NCI-H82 treated with DMSO at 0.1 percent for 48 hours (cell line): ENCODE measurements at regions not wholly inside any gene's neighbourhood (a gene's known extent, or its start where the extent isn't known, plus 50 kb on each side); places are given as distances from the start of the nearest gene placed in this dataset.
A peak's percentile ranks its signal among the peaks of the same experiment; 100 is the strongest.

Experiments
- DNase-seq: peaks from one replicate; lab custom pipeline; 2025; ENCODE audit not compliant: unreplicated experiment; lab: John Stamatoyannopoulos, UW

- no peak for DNase-seq
Observed at GRCh38 chr1:222910699-222911098, 95.9 kb downstream of the DISP1 start.

DNA sequence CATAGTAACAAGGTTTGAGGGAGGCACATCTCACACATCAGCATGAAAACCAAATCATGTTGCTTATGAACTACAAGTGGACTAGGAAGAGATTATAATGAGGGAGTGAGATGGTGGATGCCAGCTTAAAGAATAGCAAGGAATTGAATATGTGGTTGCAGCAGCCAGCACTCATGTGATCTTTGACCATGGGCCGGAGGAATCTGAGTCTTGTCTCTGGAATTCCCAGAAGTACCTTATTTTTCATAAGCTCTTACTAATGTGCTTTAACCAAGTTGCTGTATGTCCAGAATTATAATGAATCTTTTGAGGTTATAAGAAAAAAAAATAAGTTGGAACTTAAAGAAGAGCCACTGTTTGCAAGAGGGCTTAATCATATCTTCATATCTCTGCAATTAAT lies 97.0 kb downstream of the DISP1 start:
- no peak for DNase-seq

- no peak for DNase-seq
Observed at GRCh38 chr1:222912730-222913129, 97.9 kb downstream of the DISP1 start.

DNA sequence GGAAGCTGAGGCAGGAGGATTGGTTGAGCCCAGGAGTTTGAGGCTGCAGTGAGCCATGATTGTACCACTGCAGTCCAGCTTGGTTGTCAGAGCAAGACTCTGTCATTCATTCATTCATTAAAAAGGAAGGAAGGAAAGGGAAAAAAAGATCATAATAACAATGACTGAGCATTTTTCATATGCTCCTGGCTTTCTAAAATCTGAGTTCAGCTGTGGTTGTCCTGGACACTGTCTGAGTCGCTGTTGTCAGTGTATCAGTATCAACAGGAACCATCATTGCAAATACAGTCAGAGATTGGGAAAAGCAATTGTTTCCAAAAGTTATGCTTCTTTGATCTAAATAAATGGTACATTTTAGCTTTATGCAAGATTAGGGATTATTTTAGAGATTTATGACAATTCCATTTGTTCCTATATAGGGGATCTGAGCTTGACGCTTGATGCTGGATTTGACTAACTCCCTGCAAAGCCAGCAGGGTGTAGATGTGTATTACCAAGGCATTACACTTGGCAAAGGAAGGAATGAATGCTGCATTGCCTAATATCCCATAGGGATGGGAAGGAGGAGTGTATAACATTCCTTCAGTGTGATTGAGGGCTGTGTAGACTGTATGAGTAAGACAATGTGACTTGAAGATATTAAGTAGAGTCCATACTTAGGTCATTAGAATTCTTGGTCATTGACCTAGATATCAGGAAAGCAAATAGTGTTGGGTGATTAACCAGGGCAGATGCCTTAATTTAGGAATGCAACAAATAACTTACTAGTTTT lies 100.2 kb downstream of the DISP1 start:
- no peak for DNase-seq

DNA sequence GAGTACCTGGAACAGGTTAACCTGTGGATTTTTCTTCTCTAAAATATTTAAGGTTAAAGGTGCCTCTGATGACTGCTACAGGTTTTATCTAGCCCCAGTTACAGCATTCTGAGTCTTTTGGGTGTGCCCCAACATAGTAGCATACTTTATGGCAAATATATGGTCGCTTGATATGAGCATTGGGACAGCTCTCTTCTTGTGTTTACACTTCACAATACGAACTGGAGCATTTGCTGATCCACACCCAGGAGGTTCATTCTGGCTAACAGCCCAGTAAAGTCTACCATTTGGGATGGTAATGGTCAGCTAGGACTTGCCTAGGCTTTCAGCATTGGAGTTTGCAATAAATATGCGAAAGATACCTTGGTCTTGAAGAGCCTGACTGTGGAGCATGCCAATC lies 101.3 kb downstream of the DISP1 start:
- DNase-seq: no peak

DNA sequence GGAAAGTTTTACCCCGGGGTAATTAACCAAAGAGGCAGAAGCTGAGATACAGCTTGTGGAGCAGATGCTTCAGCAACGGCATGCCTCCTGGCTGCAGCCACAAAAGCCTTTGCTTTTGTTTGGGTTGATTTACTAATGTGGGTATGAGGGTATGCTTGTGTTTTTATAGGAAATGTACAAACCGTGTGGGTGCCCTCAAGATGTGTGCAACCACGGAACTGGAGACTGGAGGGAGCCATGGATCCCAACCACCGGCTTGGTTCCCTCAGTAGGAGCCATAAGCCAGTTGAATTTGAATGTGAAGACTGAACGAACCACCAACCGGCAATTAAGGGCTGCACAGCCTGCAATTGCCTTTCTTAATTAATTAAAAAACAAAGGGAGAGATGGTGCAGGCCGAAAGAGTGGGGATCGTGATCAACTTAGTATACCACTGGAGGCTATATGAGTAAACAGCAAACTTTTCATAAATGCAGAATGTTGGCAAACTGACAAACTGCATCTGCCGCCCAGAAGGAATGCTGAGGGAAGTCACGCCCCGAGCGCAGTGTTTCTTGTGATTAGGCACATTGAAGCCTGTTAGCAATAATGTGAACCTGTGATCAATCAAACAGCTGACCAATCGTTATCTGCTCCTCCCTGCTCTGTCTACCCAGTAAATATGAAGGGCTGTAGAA lies 104.1 kb downstream of the DISP1 start:
- DNase-seq: no peak

- DNase-seq: no peak
Observed at GRCh38 chr1:222919478-222919865, 104.6 kb downstream of the DISP1 start.

- DNase-seq: no peak
Observed at GRCh38 chr1:222920169-222920568, 105.3 kb downstream of the DISP1 start.

GRCh38 chr1:222921945-222922344 lies 107.1 kb downstream of the DISP1 start:
- no peak for DNase-seq

- no peak for DNase-seq
Observed at GRCh38 chr1:222923506-222923905, 108.7 kb downstream of the DISP1 start.

GRCh38 chr1:222924136-222924706 lies 109.4 kb downstream of the DISP1 start:
- DNase-seq: no peak

- DNase-seq: no peak
Observed at GRCh38 chr1:222926566-222926965, 111.7 kb downstream of the DISP1 start.

DNA sequence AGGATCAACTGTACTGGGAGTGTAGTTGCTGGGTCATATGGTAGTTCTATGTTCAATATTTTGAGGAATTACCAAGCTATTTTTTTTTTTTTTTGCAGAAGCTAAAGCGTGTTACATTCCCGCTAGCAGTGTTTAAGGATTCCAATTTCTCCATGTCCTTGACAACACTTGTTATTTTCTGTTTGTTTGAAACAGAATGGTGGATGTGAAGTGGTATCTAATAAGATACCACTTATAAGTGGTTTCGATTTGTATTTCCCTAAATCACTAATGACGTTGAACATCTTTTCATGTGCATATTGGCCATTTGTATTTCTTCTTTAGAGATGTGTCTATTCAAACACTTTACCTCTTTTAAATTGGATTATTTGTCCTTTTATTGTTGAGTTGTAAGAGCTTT lies 112.2 kb downstream of the DISP1 start:
- DNase-seq: no peak

DNA sequence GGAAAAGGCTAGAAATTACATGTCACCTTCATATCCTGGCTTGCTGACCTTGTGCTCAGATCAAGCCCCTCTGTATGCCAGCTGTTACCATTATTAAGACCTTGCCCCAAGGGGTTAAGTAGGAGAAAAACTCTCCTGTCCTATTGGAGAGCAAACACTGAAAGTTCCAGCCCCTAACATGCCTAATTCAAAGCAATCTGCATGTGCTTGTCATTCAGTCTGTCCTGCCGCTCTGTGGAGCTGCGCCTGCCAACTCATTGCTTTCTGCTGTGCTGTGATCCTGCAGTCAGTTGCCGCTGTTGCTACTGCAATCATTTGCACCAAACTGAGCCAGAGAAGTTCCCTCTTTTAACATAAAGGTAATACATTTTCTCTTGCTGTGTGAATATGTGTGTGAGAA lies 113.4 kb downstream of the DISP1 start:
- DNase-seq: peak; percentile 91

GRCh38 chr1:222930070-222930469 lies 115.2 kb downstream of the DISP1 start:
- no peak for DNase-seq

DNA sequence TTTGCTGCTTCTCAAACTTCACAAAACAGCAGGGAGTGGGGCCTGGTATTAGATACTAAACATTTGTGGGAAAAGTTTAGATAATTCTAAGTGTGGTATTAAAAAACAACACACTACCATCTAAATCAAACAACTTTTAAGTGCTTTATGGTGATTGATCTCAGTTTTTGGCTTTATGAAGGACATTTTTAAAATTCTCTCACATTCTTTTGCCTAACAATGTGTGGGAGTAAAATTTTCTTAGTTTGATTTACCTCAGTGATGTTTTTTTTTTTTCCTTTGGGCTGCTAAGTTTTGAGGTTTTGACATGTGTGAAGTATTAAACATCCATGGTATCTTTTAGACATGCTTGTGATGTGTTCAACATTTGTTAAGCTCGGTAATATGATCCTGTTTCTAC lies 116.2 kb downstream of the DISP1 start:
- DNase-seq: no peak

GRCh38 chr1:222933273-222933672 lies 118.4 kb downstream of the DISP1 start:
- no peak for DNase-seq

DNA sequence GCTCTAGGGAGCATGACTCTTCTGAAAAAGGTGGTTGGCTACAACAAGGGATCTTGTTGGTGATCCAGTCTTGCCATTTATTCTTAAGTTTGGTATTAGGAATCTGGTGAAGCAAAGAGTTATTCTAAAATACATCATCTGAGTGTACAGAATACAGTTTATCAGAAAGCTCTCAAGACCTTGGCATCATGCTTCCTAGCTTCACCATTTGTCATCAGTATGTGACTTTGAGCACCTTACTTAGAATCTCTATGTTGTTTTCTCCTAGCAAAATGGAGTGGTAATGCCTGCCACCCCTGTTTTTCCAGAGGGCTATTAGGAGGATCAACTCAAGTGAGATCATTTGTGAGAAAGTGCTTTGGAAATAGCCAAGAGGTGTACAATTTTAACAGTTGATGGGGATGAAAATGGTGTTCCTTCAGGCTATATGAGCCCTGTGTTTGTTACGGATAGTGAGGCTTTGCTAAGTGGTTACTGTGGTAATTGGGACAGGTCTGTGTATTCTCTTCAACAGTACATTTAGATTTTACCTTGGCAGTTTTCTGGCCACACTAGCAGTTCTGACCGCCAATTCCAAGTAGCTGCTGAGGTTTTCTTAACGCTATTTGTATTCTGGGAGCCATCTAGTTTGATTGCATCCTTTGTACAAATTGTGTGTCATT lies 120.5 kb downstream of the DISP1 start:
- no peak for DNase-seq

GRCh38 chr1:222936042-222936441 lies 121.2 kb downstream of the DISP1 start:
- DNase-seq: no peak

DNA sequence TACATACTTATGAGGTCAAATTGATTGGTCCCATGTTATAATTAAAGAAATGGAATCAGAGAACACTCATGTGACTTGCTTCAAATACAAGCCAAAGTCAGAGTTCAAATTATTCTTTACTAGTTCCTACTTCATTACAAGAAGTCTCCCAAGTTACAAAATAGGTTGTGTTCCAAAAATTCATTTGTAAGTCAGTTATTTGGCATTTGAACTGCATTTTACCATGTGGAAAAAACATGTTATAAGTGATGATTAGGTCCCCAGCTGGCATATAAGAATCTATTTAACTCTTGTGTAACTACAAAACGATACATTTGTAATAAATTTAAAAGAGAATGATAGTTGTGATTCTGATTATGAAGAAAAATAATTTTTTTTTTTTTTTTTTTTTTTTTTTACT lies 124.1 kb downstream of the DISP1 start:
- DNase-seq: no peak

DNA sequence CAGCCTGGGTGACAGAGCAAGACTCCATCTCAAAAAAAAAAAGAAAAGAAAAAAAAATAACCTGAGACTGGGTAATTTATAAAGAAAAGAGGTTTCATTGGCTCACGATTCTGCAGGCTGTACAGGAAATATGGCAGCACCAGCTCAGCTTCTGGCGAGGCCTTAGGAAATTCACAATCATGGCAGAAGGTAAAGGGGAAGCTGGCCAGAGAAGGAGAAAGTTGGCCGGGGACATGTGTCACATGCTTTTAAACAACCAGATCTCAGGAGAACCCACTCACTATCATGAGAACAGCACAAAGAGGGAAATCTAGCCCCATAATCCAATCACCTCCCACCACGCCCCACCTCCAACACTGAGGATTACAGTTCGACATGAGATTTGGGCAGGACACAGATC lies 125.3 kb downstream of the DISP1 start:
- no peak for DNase-seq

DNA sequence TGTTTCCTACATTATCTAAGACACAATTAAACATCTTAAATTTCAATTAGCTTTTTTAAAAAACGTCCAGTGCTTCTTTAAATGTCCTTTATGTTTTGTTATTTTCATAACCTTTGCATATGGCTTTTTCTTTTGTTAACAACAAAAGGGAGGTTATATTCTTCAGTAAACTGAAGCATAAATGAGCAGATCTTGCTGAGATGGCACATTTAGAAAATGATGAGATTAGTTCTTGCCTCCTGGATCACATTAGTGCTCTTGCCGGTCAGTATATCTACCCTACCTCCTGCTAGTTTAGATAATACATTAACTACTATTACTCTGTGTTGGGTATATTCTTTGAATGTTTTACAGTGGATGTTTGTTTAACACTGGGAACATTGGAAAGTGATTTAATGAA lies 126.1 kb downstream of the DISP1 start:
- DNase-seq: no peak
